ENCODE measurements at regions not wholly inside any gene's neighbourhood (a gene's known extent, or its start where the extent isn't known, plus 50 kb on each side); places are given as distances from the start of the nearest gene placed in this dataset.

DNA sequence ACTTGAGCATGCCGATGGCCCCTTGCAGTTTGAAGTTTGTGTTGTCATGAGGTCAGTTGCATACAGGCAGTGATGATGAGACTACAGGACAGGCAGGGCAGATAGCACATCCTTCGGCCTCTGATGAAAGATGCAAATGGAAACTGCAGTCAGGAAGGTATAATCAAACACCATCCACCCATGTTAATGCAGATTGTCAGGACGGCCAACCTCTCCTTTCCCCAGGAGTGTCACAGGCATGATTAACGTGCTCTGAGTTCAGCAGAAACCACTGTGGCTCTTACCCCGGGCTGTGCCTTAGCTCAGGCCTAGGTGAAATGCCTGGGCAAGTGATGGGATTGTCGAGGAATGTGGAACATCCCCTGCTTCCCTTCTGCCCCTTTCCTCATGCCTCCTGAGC, 893.5 kb upstream of the RBFOX1 start:
- TF ChIP-seq, protein P1, sequence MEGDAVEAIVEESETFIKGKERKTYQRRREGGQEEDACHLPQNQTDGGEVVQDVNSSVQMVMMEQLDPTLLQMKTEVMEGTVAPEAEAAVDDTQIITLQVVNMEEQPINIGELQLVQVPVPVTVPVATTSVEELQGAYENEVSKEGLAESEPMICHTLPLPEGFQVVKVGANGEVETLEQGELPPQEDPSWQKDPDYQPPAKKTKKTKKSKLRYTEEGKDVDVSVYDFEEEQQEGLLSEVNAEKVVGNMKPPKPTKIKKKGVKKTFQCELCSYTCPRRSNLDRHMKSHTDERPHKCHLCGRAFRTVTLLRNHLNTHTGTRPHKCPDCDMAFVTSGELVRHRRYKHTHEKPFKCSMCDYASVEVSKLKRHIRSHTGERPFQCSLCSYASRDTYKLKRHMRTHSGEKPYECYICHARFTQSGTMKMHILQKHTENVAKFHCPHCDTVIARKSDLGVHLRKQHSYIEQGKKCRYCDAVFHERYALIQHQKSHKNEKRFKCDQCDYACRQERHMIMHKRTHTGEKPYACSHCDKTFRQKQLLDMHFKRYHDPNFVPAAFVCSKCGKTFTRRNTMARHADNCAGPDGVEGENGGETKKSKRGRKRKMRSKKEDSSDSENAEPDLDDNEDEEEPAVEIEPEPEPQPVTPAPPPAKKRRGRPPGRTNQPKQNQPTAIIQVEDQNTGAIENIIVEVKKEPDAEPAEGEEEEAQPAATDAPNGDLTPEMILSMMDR (IDR thresholded peaks at IDR 0.05; ENCODE audit: low read depth, low read length), result no peak
- DNase-seq (ENCODE audit: extremely low read depth, low read depth), result no peak

DNA sequence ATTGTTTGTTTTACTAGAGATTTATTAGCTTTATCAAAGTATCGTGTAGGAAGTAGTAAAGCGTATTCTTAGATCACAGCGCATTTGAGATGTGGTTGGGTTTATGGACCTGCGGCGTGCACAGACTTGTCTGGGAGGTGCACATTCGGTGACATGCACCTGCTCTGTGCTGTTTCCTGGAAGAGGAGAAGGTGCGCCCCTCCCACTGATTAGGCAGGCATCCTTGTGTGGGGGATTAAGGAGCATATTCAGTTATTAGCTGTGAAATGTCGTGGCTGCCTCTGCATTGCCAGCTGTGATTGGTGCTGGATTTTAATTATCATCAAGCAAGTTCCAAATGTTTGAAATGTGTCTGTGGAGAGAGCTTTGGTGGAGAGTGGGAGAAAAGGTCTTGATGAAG, 903.8 kb upstream of the RBFOX1 start:
- TF ChIP-seq, protein P1 (IDR thresholded peaks at IDR 0.05; ENCODE audit: low read depth, low read length), result no peak
- no peak for DNase-seq (ENCODE audit: extremely low read depth, low read depth)

DNA sequence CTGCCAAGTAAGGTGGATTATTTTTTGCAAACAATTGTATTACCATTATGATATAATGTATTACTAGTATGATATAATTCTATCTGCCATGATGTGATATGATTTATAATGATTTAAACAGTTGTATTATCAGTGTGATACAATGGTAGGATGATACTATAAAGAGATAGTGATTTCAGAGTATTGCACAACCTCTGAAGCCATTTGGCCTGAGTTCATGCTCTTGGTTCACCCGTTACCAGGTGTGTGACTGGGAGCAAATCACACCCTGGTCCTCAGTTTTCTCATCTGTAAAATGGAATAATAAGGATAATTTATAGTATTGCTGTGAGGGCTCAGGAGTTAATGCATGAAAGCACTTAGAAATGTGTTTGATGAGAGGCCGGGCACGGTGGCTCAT, 905.0 kb upstream of the RBFOX1 start:
- TF ChIP-seq, protein P1 (IDR thresholded peaks at IDR 0.05; ENCODE audit: low read depth, low read length), result no peak

DNA sequence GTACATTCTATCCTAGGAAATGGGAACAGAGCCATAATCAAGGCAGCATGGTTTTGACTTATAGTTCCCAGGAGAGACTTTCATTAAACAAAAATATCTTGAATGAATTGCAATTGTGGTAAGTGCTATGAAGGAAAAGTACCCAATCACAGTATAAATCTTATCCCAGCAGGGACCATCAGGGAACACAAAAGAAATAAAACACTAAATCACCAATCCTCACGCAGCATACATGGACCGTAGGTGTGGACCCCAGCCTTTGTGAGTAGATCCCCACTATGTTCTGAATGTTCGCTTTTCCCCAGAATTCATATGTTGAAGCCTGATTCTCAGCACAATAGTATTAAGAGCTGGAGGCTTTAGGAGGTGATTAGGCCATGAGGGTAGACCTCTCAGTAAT, 925.0 kb upstream of the RBFOX1 start:
- DNase-seq (ENCODE audit: extremely low read depth, low read depth), result no peak
- TF ChIP-seq, protein P1 (IDR thresholded peaks at IDR 0.05; ENCODE audit: low read depth, low read length), result no peak

More for the DNA sequence above, 905.0 kb upstream of the RBFOX1 start:
- DNase-seq (ENCODE audit: extremely low read depth, low read depth), result no peak

DNA sequence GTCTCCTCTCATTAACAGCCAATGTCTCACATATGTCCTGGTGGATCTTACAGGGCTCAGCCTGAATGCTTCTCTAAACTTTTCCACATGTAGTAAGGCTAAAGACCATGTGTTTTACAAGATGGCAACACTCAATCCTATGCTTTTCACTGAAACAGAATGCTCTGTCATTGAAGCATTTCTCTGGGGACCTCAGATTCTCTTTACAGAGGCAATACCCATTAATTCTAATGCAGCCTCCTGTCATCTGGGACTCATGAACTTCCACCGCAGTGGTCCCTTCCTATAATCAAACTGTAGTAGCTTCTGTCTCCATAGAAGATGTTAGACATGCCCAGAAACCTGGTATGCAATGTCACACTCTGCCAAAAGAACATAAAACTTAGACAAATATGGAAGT, 926.6 kb upstream of the RBFOX1 start:
- no peak for DNase-seq (ENCODE audit: extremely low read depth, low read depth)
- TF ChIP-seq, protein P1 (IDR thresholded peaks at IDR 0.05; ENCODE audit: low read depth, low read length), result no peak

DNA sequence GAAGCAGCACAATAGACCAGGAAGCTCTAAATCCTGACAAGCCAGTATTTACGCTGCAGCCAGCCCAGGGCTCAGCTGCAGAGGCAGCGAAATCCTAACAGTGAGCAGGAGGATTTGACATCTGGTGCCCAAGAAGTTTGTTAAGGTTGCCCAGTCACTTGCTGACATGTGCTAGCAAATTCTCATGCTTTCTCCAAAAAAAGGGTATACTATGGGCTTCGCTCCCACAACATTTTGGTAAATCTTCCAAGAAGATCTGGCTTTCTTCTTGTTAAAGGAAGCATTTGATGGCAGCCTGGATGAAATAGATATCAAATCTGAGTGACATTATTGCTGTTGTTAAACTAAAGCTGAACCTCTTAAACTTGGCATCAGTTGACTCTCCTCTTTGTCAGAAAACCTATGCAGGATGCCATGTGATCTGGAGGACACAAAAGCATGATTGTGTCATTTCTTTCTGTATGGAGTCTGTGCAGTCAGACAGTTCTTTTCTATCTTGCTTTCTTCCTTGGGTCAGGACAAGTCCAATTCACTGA, 949.7 kb upstream of the RBFOX1 start:
- no peak for DNase-seq (ENCODE audit: extremely low read depth, low read depth)
- TF ChIP-seq, protein P1 (IDR thresholded peaks at IDR 0.05; ENCODE audit: low read depth, low read length), result no peak

DNA sequence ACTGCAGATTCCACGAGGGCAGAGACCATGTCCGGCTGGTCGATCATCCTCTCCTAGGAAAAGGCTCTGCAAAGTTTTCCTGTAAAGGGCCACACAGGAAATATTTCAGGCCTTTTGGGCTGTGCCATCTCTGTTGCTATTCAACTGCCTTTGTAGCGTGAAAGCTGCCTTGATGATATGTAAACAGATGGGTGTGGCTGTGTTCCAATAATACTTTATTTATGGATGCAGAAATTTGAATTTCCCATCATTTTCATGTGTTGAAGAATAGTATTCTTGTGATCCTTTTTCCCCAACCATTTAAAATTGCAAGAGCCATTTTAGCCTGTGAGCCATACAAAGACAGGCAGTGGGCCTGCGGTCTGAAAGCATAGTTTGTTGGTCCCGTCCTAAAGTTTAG, 950.7 kb upstream of the RBFOX1 start:
- TF ChIP-seq, protein P1 (IDR thresholded peaks at IDR 0.05; ENCODE audit: low read depth, low read length), result no peak

More for the DNA sequence above, 950.7 kb upstream of the RBFOX1 start:
- no peak for DNase-seq (ENCODE audit: extremely low read depth, low read depth)
